ENCODE measurements at regions not wholly inside any gene's neighbourhood (a gene's known extent, or its start where the extent isn't known, plus 50 kb on each side); places are given as distances from the start of the nearest gene placed in this dataset.

GRCh38 chr2:56450772-56451171 is 267.0 kb downstream of the CCDC85A start:
- Histone ChIP-seq H3K36me3 (no peaks in the 10 kb centered on the region), H3K27me3 (no peaks in the 10 kb centered on the region)
- intact Hi-C loops (cut with DNase I) = no loop called here

GRCh38 chr2:56455642-56456041 is 271.9 kb downstream of the CCDC85A start:
- intact Hi-C loops (cut with DNase I) = no loop called here
- Histone ChIP-seq H3K27ac (no peak overlapping the region), H3K36me3 (no peaks in the 10 kb centered on the region), H3K9me3 (peaks cover 0 to 9% (median 0%) of the 10 kb centered on the region in 3 donors), H3K4me1 (no peaks in the 10 kb centered on the region), H3K27me3 (no peaks in the 10 kb centered on the region), H3K4me3 (no peak overlapping the region)
- TF ChIP-seq POLR2A (IDR thresholded peaks at IDR 0.05) = no peak
- TF ChIP-seq, protein P1, sequence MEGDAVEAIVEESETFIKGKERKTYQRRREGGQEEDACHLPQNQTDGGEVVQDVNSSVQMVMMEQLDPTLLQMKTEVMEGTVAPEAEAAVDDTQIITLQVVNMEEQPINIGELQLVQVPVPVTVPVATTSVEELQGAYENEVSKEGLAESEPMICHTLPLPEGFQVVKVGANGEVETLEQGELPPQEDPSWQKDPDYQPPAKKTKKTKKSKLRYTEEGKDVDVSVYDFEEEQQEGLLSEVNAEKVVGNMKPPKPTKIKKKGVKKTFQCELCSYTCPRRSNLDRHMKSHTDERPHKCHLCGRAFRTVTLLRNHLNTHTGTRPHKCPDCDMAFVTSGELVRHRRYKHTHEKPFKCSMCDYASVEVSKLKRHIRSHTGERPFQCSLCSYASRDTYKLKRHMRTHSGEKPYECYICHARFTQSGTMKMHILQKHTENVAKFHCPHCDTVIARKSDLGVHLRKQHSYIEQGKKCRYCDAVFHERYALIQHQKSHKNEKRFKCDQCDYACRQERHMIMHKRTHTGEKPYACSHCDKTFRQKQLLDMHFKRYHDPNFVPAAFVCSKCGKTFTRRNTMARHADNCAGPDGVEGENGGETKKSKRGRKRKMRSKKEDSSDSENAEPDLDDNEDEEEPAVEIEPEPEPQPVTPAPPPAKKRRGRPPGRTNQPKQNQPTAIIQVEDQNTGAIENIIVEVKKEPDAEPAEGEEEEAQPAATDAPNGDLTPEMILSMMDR (IDR thresholded peaks at IDR 0.05) = no peak
- WGBS, 2 donors = 64 to 70% methylated on average over 2 of the region's 2 CpGs
- DNase-seq = no peak

More at GRCh38 chr2:56450772-56451171, 267.0 kb downstream of the CCDC85A start:
- no peak for DNase-seq
- Histone ChIP-seq H3K27ac (no peak overlapping the region), H3K9me3 (peaks cover 0 to 9% (median 0%) of the 10 kb centered on the region in 3 donors), H3K4me3 (no peak overlapping the region), H3K4me1 (no peaks in the 10 kb centered on the region)
- TF ChIP-seq POLR2A (IDR thresholded peaks at IDR 0.05) = no peak
- TF ChIP-seq, protein P1 (IDR thresholded peaks at IDR 0.05) = no peak

GRCh38 chr2:56456791-56457190 is 273.0 kb downstream of the CCDC85A start:
- 62 to 80% methylated on average over 1 of the region's 1 CpG for WGBS, 2 donors
- intact Hi-C loops (cut with DNase I) = no loop called here

GRCh38 chr2:56460508-56460907 is 276.7 kb downstream of the CCDC85A start:
- H3K4me1 ChIP-seq = no peaks in the 10 kb centered on the region
- H3K4me3 ChIP-seq = no peak overlapping the region
- H3K27ac ChIP-seq = no peak overlapping the region
- no peaks in the 10 kb centered on the region for H3K36me3 ChIP-seq
- WGBS, 2 donors = 75 to 77% methylated on average over 1 of the region's 1 CpG
- TF ChIP-seq, protein P1 (IDR thresholded peaks at IDR 0.05) = no peak
- TF ChIP-seq POLR2A (IDR thresholded peaks at IDR 0.05) = no peak
- no peaks in the 10 kb centered on the region for H3K9me3 ChIP-seq
- H3K27me3 ChIP-seq = no peaks in the 10 kb centered on the region
- intact Hi-C loops (cut with DNase I) = no loop called here
- DNase-seq = no peak

More at GRCh38 chr2:56456791-56457190, 273.0 kb downstream of the CCDC85A start:
- Histone ChIP-seq H3K9me3 (peaks cover 0 to 2% (median 0%) of the 10 kb centered on the region in 3 donors), H3K27me3 (no peaks in the 10 kb centered on the region), H3K27ac (no peak overlapping the region), H3K4me3 (no peak overlapping the region), H3K36me3 (no peaks in the 10 kb centered on the region), H3K4me1 (no peaks in the 10 kb centered on the region)
- DNase-seq = no peak
- TF ChIP-seq, protein P1 (IDR thresholded peaks at IDR 0.05) = no peak
- TF ChIP-seq POLR2A (IDR thresholded peaks at IDR 0.05) = no peak

- H3K4me1 ChIP-seq = no peaks in the 10 kb centered on the region
- TF ChIP-seq, protein P1 (IDR thresholded peaks at IDR 0.05) = no peak
- TF ChIP-seq POLR2A (IDR thresholded peaks at IDR 0.05) = no peak
- no peaks in the 10 kb centered on the region for H3K27me3 ChIP-seq
- no peaks in the 10 kb centered on the region for H3K9me3 ChIP-seq
- H3K4me3 ChIP-seq = no peak overlapping the region
- no peak for DNase-seq
- WGBS, 2 donors = 74 to 100% methylated on average over 1 to 2 of the region's 3 CpGs
- intact Hi-C loops (cut with DNase I) = no loop called here
- H3K27ac ChIP-seq = no peak overlapping the region
- no peaks in the 10 kb centered on the region for H3K36me3 ChIP-seq
Observed at GRCh38 chr2:56464066-56464465, 280.3 kb downstream of the CCDC85A start.

Measured in esophagus squamous epithelium (tissue), 5 donors.